IMR-90 (cell line): ENCODE measurements at regions not wholly inside any gene's neighbourhood (a gene's known extent, or its start where the extent isn't known, plus 50 kb on each side); places are given as distances from the start of the nearest gene placed in this dataset.

Experiments
- ATAC-seq: fragments of 200-7000 bp; cut with Tn5 transposase; 2 replicates; pipeline ENCODE4 v1.9.1; 2020; ENCODE audit warnings: low read depth, mild to moderate bottlenecking, moderate library complexity
- BruUV-seq: library from RNA; stranded (reverse); fragments of 400-500 nt; replicated peaks from 2 replicates; lab custom pipeline; 2021; lab: Mats Ljungman, UMichigan
- CTCF ChIA-PET: fragments of 300-600 bp; formaldehyde crosslinking; extraction: SDS; loops from one replicate; lab custom pipeline; 2021; ENCODE audit warnings: antibody characterized with exemption; lab: Yijun Ruan, JAX
- POLR2A ChIA-PET: fragments of 300-600 bp; sonication (Branson Sonifier 250); formaldehyde crosslinking; loops from one replicate; lab custom pipeline; 2022; ENCODE audit warnings: antibody characterized with exemption; ENCODE audit not compliant: unreplicated experiment; lab: Charles Lee
- DNase-seq: peaks from one replicate; pipeline ENCODE4 v3.0.0; 2013
- H2AFZ ChIP-seq: replicated peaks from 2 replicates; pipeline ENCODE3; 2013; ENCODE audit warnings: low read length, mild to moderate bottlenecking; ENCODE audit not compliant: poor library complexity
- H2AK5ac ChIP-seq: 2 replicates; pipeline ENCODE4 v1.6.1; 2013; ENCODE audit warnings: low read depth, low read length, inconsistent platforms
- H2AK9ac ChIP-seq: replicated peaks from 2 replicates; pipeline ENCODE3; 2013; ENCODE audit warnings: mild to moderate bottlenecking, low read depth, low read length, moderate library complexity; ENCODE audit not compliant: poor library complexity
- H2BK120ac ChIP-seq: 2 replicates; pipeline ENCODE4 v1.6.1; 2013; ENCODE audit warnings: low read depth, low read length, inconsistent platforms
- H2BK15ac ChIP-seq: 3 replicates; pipeline ENCODE4 v1.6.1; 2013; ENCODE audit warnings: low read depth, low read length, inconsistent platforms
- H2BK20ac ChIP-seq: 2 replicates; pipeline ENCODE4 v1.6.1; 2013; ENCODE audit warnings: low read depth, mild to moderate bottlenecking, inconsistent platforms, low read length, moderate library complexity
- H2BK5ac ChIP-seq: 2 replicates; pipeline ENCODE4 v1.6.1; 2013; ENCODE audit warnings: mild to moderate bottlenecking, low read depth, low read length, inconsistent platforms; ENCODE audit not compliant: poor library complexity, severe bottlenecking
- H3K14ac ChIP-seq: replicated peaks from 2 replicates; pipeline ENCODE4 v1.6.1; 2013; ENCODE audit warnings: low read depth, low read length, inconsistent platforms
- H3K18ac ChIP-seq: 2 replicates; pipeline ENCODE4 v1.6.1; 2013; ENCODE audit warnings: low read depth, low read length, control low read depth
- H3K23ac ChIP-seq: 2 replicates; pipeline ENCODE4 v1.6.1; 2013; ENCODE audit warnings: low read depth, low read length, inconsistent platforms
- H3K27ac ChIP-seq: 2 replicates; pipeline ENCODE4 v1.5.1; 2013; ENCODE audit warnings: mild to moderate bottlenecking, control low read depth, low read length; ENCODE audit not compliant: insufficient read depth
- H3K27me3 ChIP-seq: 2 replicates; pipeline ENCODE4 v1.6.1; 2013; ENCODE audit warnings: low read length; ENCODE audit not compliant: control insufficient read depth, insufficient read depth
- H3K36me3 ChIP-seq: 2 replicates; pipeline ENCODE4 v1.6.1; 2013; ENCODE audit warnings: low read length, mixed read lengths; ENCODE audit not compliant: control insufficient read depth, insufficient read depth
- H3K4ac ChIP-seq: 2 replicates; pipeline ENCODE4 v1.6.1; 2013; ENCODE audit warnings: low read depth, low read length, inconsistent platforms
- H3K4me1 ChIP-seq: 2 replicates; pipeline ENCODE4 v1.6.1; 2013; ENCODE audit warnings: low read length, mixed read lengths; ENCODE audit not compliant: control insufficient read depth, insufficient read depth
- H3K4me2 ChIP-seq: 2 replicates; pipeline ENCODE4 v1.6.1; 2013; ENCODE audit warnings: low read depth, mild to moderate bottlenecking, control low read depth, low read length, moderate library complexity
- H3K4me3 ChIP-seq: 2 replicates; pipeline ENCODE4 v1.5.1; 2013; ENCODE audit warnings: low read depth, mild to moderate bottlenecking, control low read depth, low read length, moderate library complexity; ENCODE audit not compliant: insufficient read depth
- H3K56ac ChIP-seq: 2 replicates; pipeline ENCODE4 v1.6.1; 2013; ENCODE audit warnings: low read length, inconsistent platforms; ENCODE audit not compliant: insufficient read depth; ENCODE audit errors: extremely low read depth
- H3K79me1 ChIP-seq, 2 experiments: 2 replicates each; pipeline ENCODE4 v1.6.1; 2013; ENCODE audit warnings: low read length in 2 of 2, inconsistent platforms in 1 of 2, low read depth in 1 of 2
- H3K9ac ChIP-seq: 2 replicates; pipeline ENCODE4 v1.6.1; 2013; ENCODE audit warnings: low read depth, low read length, control low read depth
- H3K9me1 ChIP-seq: 2 replicates; pipeline ENCODE4 v1.6.1; 2013; ENCODE audit warnings: low read length, inconsistent platforms; ENCODE audit not compliant: insufficient read depth
- H3K9me3 ChIP-seq: 2 replicates; pipeline ENCODE4 v1.6.1; 2013; ENCODE audit warnings: low read length; ENCODE audit not compliant: control insufficient read depth, insufficient read depth
- H4K20me1 ChIP-seq: 2 replicates; pipeline ENCODE4 v1.6.1; 2013; ENCODE audit warnings: low read length, inconsistent platforms; ENCODE audit not compliant: insufficient read depth
- H4K5ac ChIP-seq: 2 replicates; pipeline ENCODE4 v1.6.1; 2013; ENCODE audit warnings: mild to moderate bottlenecking, low read depth, low read length, control low read depth
- H4K8ac ChIP-seq, 2 experiments: 2 replicates each; pipeline ENCODE4 v1.6.1; 2013; ENCODE audit warnings: low read depth in 2 of 2, low read length in 2 of 2, control low read depth in 1 of 2, inconsistent platforms in 1 of 2
- H4K91ac ChIP-seq: 2 replicates; pipeline ENCODE4 v1.6.1; 2013; ENCODE audit warnings: low read depth, low read length, inconsistent platforms; ENCODE audit not compliant: insufficient read depth
- BHLHE40 ChIP-seq: fragments of 150-350 bp; IDR thresholded peaks from 2 replicates; pipeline ENCODE4 v1.6.1; 2016; ENCODE audit warnings: mild to moderate bottlenecking, low read depth, low read length
- FOS ChIP-seq: fragments of 150-350 bp; IDR thresholded peaks from 2 replicates; pipeline ENCODE4 v1.6.1; 2016; ENCODE audit warnings: low read depth, low read length
- WGBS, 2 experiments: methylation state at CpG; one replicate each; pipeline versions ENCODE4 v1.1.5 to v1.1.7; 2013; ENCODE audit warnings: missing lambda C conversion rate in 2 of 2; ENCODE audit not compliant: insufficient read length in 1 of 2; ENCODE audit errors: extremely low coverage in 2 of 2; 5-methylcytosine and 5-hydroxymethylcytosine counted together
- dilution Hi-C: fragments of 300-500 bp; cut with HindIII; formaldehyde crosslinking; loops from one replicate; pipeline ENCODE4 v1.14.3; 2018; ENCODE audit warnings: low sequenced_read_pairs; ENCODE audit not compliant: unreplicated experiment
- in situ Hi-C: fragments of 300-500 bp; cut with MboI; formaldehyde crosslinking; loops from 3 replicates; pipeline ENCODE4 v1.14.3; 2019; ENCODE audit warnings: low sequenced_read_pairs, inconsistent platforms, mixed read lengths
- intact Hi-C: fragments of 100-400 bp; cut with micrococcal nuclease; formaldehyde crosslinking; loops from 2 replicates; pipeline ENCODE4 v1.10.0; 2022

- Histone ChIP-seq H2AK5ac (no peak overlapping the region), H3K4ac (peak overlapping the region; percentile 0; the same call in 1 of the 2 replicates), H3K56ac (no peak overlapping the region), H3K9ac (0 out of 2 replicates have a peak overlapping the region, but pooled peaks have one; percentile 34), H3K27ac (peak overlapping the region; percentile 46; the same call in 1 of the 2 replicates), H2BK20ac (peak overlapping the region; percentile 78; the same call in 1 of the 2 replicates), H3K36me3 (no peaks in the 10 kb centered on the region), H3K4me1 (peaks cover 13% of the 10 kb centered on the region), H3K4me2 (peak overlapping the region; percentile 21; the same call in 1 of the 2 replicates), H3K27me3 (no peaks in the 10 kb centered on the region), H2AFZ (no peak overlapping the region), H3K9me1 (no peaks in the 10 kb centered on the region), H2BK5ac (peak overlapping the region; percentile 94), H3K4me3 (no peak overlapping the region), H4K8ac (peak overlapping the region; percentile 22 to 32; a peak in 1 of 4 replicates), H4K20me1 (no peaks in the 10 kb centered on the region), H2BK15ac (0 out of 3 replicates have a peak overlapping the region, but pooled peaks have one; percentile 73), H4K91ac (no peak overlapping the region), H3K9me3 (no peaks in the 10 kb centered on the region), H3K23ac (0 out of 2 replicates have a peak overlapping the region, but pooled peaks have one; percentile 29), H3K18ac (peak overlapping the region; percentile 95; the same call in 1 of the 2 replicates), H3K14ac (0 out of 2 replicates have a peak overlapping the region, but pooled peaks have one; percentile 39), H2AK9ac (no peak overlapping the region), H2BK120ac (peak overlapping the region; percentile 7; the same call in 1 of the 2 replicates), H4K5ac (no peak overlapping the region; the same call in 1 of the 2 replicates), H3K79me1 (no peaks in the 10 kb centered on the region)
- WGBS, 2 experiments: no CpG with 5 or more reads among the region's 1 CpG
- no TSS peak for BruUV-seq
- intact Hi-C loops: no loop called here
- in situ Hi-C loops: loop anchor here (25.0 kb wide), 1 partner anchor 1062 kb away; no protein-coding TSS in a partner anchor
- peak; percentile 75 for DNase-seq
- ATAC-seq: peak; percentile 93
- CTCF ChIA-PET: no interaction called here
- peak; percentile 15; the same call in 1 of the 2 replicates for TF ChIP-seq BHLHE40
- TF ChIP-seq FOS: no peak
- POLR2A ChIA-PET: no interaction called here
- dilution Hi-C loops: no loop called here
Measured at GRCh38 chr18:73824671-73825070, 323.0 kb downstream of the FBXO15 start.
